ENCODE measurements at regions not wholly inside any gene's neighbourhood (a gene's known extent, or its start where the extent isn't known, plus 50 kb on each side); places are given as distances from the start of the nearest gene placed in this dataset.
"Not testable (repeated sequence)": the region's sequence is repeated elsewhere in the genome, so short reads cannot be mapped to it uniquely, and the experiment has no call there.

DNA sequence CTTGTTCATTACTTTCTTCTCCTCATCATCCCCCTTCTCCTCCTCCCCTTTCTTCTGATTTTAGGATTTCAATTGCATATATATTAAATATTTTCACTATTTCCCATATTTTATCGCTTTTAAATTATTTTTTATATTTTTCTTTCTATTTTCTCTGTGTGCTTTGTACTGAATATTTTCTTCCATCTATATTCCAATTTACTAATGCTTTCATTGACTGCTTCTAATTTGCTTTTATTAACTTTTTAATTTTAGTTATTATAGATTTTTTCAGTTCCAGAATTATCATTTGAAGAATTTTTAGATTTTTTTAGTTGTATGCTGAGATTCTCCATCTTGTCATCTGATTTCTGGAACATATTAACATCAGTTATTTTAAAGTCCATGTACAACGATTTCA lies 83.2 kb upstream of the ST3GAL6 start:
- H3K9ac ChIP-seq: no peak overlapping the region
- no peak overlapping the region for H3K4me3 ChIP-seq
- no peaks in the 10 kb centered on the region for H3K36me3 ChIP-seq
- no peaks in the 10 kb centered on the region for H3K79me2 ChIP-seq (ENCODE audit: low read depth)
- no peaks in the 10 kb centered on the region for H3K9me3 ChIP-seq (ENCODE audit: low read depth)
- H3K4me3 Mint-ChIP-seq: no peak overlapping the region
- H2AFZ ChIP-seq (replicated peaks): no peak overlapping the region
- H3K4me1 Mint-ChIP-seq: no peaks in the 10 kb centered on the region
- H3K27ac ChIP-seq: no peak overlapping the region
- H3K36me3 Mint-ChIP-seq: no peaks in the 10 kb centered on the region
- TF ChIP-seq EZH2 (IDR thresholded peaks at IDR 0.05): no peak
- TF ChIP-seq, protein P1, sequence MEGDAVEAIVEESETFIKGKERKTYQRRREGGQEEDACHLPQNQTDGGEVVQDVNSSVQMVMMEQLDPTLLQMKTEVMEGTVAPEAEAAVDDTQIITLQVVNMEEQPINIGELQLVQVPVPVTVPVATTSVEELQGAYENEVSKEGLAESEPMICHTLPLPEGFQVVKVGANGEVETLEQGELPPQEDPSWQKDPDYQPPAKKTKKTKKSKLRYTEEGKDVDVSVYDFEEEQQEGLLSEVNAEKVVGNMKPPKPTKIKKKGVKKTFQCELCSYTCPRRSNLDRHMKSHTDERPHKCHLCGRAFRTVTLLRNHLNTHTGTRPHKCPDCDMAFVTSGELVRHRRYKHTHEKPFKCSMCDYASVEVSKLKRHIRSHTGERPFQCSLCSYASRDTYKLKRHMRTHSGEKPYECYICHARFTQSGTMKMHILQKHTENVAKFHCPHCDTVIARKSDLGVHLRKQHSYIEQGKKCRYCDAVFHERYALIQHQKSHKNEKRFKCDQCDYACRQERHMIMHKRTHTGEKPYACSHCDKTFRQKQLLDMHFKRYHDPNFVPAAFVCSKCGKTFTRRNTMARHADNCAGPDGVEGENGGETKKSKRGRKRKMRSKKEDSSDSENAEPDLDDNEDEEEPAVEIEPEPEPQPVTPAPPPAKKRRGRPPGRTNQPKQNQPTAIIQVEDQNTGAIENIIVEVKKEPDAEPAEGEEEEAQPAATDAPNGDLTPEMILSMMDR (IDR thresholded peaks at IDR 0.05): no peak
- TF ChIP-seq EZH2phosphoT487 (IDR thresholded peaks at IDR 0.05): no peak
- DNase-seq (ENCODE audit: low spot score): no peak
- no peaks in the 10 kb centered on the region for H3K27me3 ChIP-seq
- no peaks in the 10 kb centered on the region for H3K27me3 Mint-ChIP-seq (ENCODE audit: insufficient read depth, low read depth)
- H4K20me1 ChIP-seq (ENCODE audit: low read depth): no peaks in the 10 kb centered on the region
- H3K4me2 ChIP-seq: no peak overlapping the region
- H3K9me3 Mint-ChIP-seq: peaks cover 3% of the 10 kb centered on the region
- H3K4me1 ChIP-seq: no peaks in the 10 kb centered on the region
- H3K27ac Mint-ChIP-seq: no peak overlapping the region
- no peaks in the 10 kb centered on the region for H3F3A ChIP-seq (ENCODE audit: low read depth)

DNA sequence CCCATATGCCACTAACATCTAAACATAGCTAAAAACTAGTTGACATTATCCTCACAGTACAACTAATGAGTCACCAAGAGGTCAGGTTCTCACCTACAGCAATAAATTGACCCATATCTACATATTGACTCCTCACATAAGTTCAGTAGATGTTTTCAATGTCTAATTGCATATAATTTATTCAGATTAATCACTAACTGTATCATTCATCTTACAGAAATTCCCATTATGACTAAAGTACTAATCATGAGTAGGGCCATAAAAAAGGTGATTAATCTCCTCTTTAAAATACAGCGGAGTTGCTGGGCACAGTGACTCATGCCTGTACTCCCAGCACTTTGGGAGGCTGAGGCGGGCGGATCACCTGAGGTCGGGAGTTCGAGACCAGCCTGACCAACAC lies 82.4 kb upstream of the ST3GAL6 start:
- Histone ChIP-seq H3K36me3 (no peaks in the 10 kb centered on the region), H3K27me3 (no peaks in the 10 kb centered on the region), H3K4me3 (no peak overlapping the region), H3K4me1 (no peaks in the 10 kb centered on the region), H3F3A (ENCODE audit: low read depth) (no peaks in the 10 kb centered on the region), H2AFZ (replicated peaks) (no peak overlapping the region), H3K27ac (no peak overlapping the region), H3K9me3 (ENCODE audit: low read depth) (no peaks in the 10 kb centered on the region), H3K79me2 (ENCODE audit: low read depth) (no peaks in the 10 kb centered on the region), H3K9ac (no peak overlapping the region), H3K4me2 (no peak overlapping the region), H4K20me1 (ENCODE audit: low read depth) (no peaks in the 10 kb centered on the region)
- no peaks in the 10 kb centered on the region for H3K4me1 Mint-ChIP-seq
- H3K36me3 Mint-ChIP-seq: no peaks in the 10 kb centered on the region
- H3K27ac Mint-ChIP-seq: no peak overlapping the region
- no peak overlapping the region for H3K4me3 Mint-ChIP-seq
- peaks cover 3% of the 10 kb centered on the region for H3K9me3 Mint-ChIP-seq
- H3K27me3 Mint-ChIP-seq (ENCODE audit: insufficient read depth, low read depth): no peaks in the 10 kb centered on the region
- TF ChIP-seq EZH2 (IDR thresholded peaks at IDR 0.05): no peak
- TF ChIP-seq EZH2phosphoT487 (IDR thresholded peaks at IDR 0.05): no peak
- TF ChIP-seq, protein P1 (IDR thresholded peaks at IDR 0.05): no peak
- DNase-seq (ENCODE audit: low spot score): no peak

DNA sequence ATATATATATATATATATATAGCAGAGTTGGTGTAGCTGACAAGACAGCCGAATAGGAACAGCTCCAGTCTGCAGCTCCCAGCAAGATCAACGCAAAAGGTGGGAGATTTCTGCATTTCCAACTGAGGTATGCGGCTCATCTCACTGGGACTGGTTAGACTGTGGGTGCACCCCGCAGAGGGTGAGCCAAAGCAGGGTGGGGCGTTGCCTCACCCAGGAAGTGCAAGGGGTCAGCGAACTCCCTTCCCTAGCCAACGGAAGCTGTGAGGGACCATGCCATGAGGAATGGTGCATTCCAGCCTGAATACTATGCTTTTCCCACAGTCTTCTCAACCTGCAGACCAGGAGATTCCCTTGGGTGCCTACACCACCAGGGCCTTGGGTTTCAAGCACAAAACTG lies 81.7 kb upstream of the ST3GAL6 start:
- Histone ChIP-seq H2AFZ (replicated peaks) (no peak overlapping the region), H3K4me1 (no peaks in the 10 kb centered on the region), H3K4me2 (no peak overlapping the region), H3K9me3 (ENCODE audit: low read depth) (no peaks in the 10 kb centered on the region), H3K4me3 (no peak overlapping the region), H3K27me3 (no peaks in the 10 kb centered on the region), H4K20me1 (ENCODE audit: low read depth) (no peaks in the 10 kb centered on the region), H3K9ac (no peak overlapping the region), H3K79me2 (ENCODE audit: low read depth) (no peaks in the 10 kb centered on the region), H3K36me3 (no peaks in the 10 kb centered on the region), H3K27ac (no peak overlapping the region), H3F3A (ENCODE audit: low read depth) (no peaks in the 10 kb centered on the region)
- Mint-ChIP-seq H3K4me3 (no peak overlapping the region), H3K36me3 (no peaks in the 10 kb centered on the region), H3K4me1 (no peaks in the 10 kb centered on the region), H3K27ac (no peak overlapping the region), H3K27me3 (ENCODE audit: insufficient read depth, low read depth) (no peaks in the 10 kb centered on the region), H3K9me3 (peaks cover 5% of the 10 kb centered on the region)
- no peak for DNase-seq (ENCODE audit: low spot score)
- TF ChIP-seq, protein P1 (IDR thresholded peaks at IDR 0.05): no peak
- TF ChIP-seq EZH2 (IDR thresholded peaks at IDR 0.05) (no peak), EZH2phosphoT487 (IDR thresholded peaks at IDR 0.05) (no peak)

DNA sequence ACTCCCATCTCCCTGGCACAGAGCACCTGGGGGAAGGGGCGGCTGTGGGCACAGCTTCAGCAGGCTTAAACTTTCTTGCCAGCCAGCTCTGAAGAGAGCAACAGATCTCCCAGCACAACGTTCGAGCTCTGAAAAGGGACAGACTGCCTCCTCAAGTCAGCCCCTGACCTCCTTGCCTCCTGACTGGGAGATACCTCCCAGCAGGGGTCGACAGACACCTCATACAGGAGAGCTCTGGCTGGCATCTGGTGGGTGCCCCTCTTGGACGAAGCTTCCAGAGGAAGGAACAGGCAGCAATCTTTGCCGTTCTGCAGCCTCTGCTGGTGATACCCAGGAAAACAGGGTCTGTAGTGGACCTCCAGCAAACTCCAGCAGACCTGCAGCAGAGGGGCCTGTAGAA lies 80.7 kb upstream of the ST3GAL6 start:
- H3K27me3 ChIP-seq; H3F3A ChIP-seq (ENCODE audit: low read depth); H3K4me3 Mint-ChIP-seq; H3K4me1 ChIP-seq; H3K36me3 Mint-ChIP-seq; H3K4me1 Mint-ChIP-seq; H3K4me2 ChIP-seq; H3K36me3 ChIP-seq; H3K27me3 Mint-ChIP-seq (ENCODE audit: insufficient read depth, low read depth); H3K79me2 ChIP-seq (ENCODE audit: low read depth); H3K27ac Mint-ChIP-seq; H4K20me1 ChIP-seq (ENCODE audit: low read depth); H3K27ac ChIP-seq; H3K9ac ChIP-seq; DNase-seq (ENCODE audit: low spot score); H3K9me3 ChIP-seq (ENCODE audit: low read depth); H3K4me3 ChIP-seq: not testable (repeated sequence)
- peak overlapping the region; percentile 26 for H2AFZ ChIP-seq (replicated peaks)
- H3K9me3 Mint-ChIP-seq: peaks cover 11% of the 10 kb centered on the region
